Right cardiac atrium (tissue), 5 donors: ENCODE measurements at regions not wholly inside any gene's neighbourhood (a gene's known extent, or its start where the extent isn't known, plus 50 kb on each side); places are given as distances from the start of the nearest gene placed in this dataset.
"Not testable (repeated sequence)": the region's sequence is repeated elsewhere in the genome, so short reads cannot be mapped to it uniquely, and the experiment has no call there.

ENCODE experiments used
- ATAC-seq, 2 donors: fragments of 200-7000 bp; cut with Tn5 transposase; one replicate each; pipeline versions ENCODE4 v1.8.0 to v1.9.1; 2020; ENCODE audit warnings: moderate library complexity in 2 of 2, mild to moderate bottlenecking in 1 of 2
- DNase-seq, 3 donors: peaks; one replicate each; pipeline ENCODE4 v3.0.0-alpha.2; 2020
- H3K27ac ChIP-seq: one replicate; pipeline ENCODE4 v1.5.1; 2013; ENCODE audit warnings: mild to moderate bottlenecking, low read length, control low read depth, moderate library complexity
- H3K27me3 ChIP-seq: one replicate; pipeline ENCODE4 v1.6.1; 2013; ENCODE audit not compliant: control insufficient read depth, insufficient read depth
- H3K4me1 ChIP-seq: one replicate; pipeline ENCODE4 v1.6.1; 2013; ENCODE audit warnings: low read length; ENCODE audit not compliant: control insufficient read depth, insufficient read depth
- H3K4me3 ChIP-seq: one replicate; pipeline ENCODE4 v1.5.1; 2013; ENCODE audit warnings: low read length, control low read depth
- H3K9me3 ChIP-seq: one replicate; pipeline ENCODE4 v1.6.1; 2013; ENCODE audit warnings: low read length; ENCODE audit not compliant: control insufficient read depth
- WGBS: extraction: QIAGEN DNeasy Blood & Tissue Kit; methylation state at CpG from one replicate; pipeline ENCODE4 v1.1.7; 2013; 5-methylcytosine and 5-hydroxymethylcytosine counted together
- intact Hi-C, 4 donors: fragments of 100-400 bp; cut with DNase I; formaldehyde crosslinking; loops; one replicate each; pipeline versions ENCODE4 v1.11.0 to v1.14.0; 2022 to 2023
- donor health status: healthy with polysubstance abuse.
- donor health status: DM: no; HTN: yes; CAD: no.
- donor health status: DM: no; HTN: no; CAD: no.
- donor health status: DM: no; HTN: yes; CAD: no; lungs with severe emphysema.
- donor health status: DM: yes; HTN: yes; CAD: no.

GRCh38 chr7:106750773-106751172 lies 89.8 kb upstream of the CCDC71L start:
- no peaks in the 10 kb centered on the region for H3K27me3 ChIP-seq
- intact Hi-C loops, result no loop called here
- WGBS, result 81% methylated on average over 7 of the region's 7 CpGs
- H3K27ac ChIP-seq, result no peak overlapping the region
- DNase-seq, result no peak
- H3K9me3 ChIP-seq, result no peaks in the 10 kb centered on the region
- no peak overlapping the region for H3K4me3 ChIP-seq
- ATAC-seq, result no peak
- H3K4me1 ChIP-seq, result no peaks in the 10 kb centered on the region

DNA sequence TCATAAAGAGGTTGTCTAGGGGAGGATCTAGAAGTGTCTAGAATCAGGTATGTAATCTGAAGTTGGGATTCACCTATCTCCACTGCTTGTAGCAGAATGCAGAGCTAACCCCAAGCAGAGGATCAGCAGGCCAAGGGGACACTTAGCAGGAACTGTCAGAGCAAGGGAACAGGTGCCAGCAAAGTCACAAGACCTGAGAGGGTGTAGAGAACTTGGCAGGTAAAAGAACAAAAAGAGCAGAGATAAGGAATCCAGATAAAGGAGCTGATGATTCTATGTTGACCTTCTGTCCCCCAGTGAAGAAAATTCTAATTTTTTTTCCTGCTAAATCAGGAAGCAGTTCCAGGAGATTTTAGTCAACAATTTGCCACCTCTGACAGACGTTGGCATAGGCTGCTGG lies 91.4 kb upstream of the CCDC71L start:
- WGBS, result 30% methylated on average over 1 of the region's 1 CpG
- ATAC-seq, result no peak
- H3K27ac ChIP-seq, result no peak overlapping the region
- intact Hi-C loops, result no loop called here
- DNase-seq, result no peak
- no peaks in the 10 kb centered on the region for H3K27me3 ChIP-seq
- no peaks in the 10 kb centered on the region for H3K4me1 ChIP-seq
- H3K4me3 ChIP-seq, result no peak overlapping the region
- no peaks in the 10 kb centered on the region for H3K9me3 ChIP-seq

GRCh38 chr7:106755024-106755423 lies 94.1 kb upstream of the CCDC71L start:
- H3K9me3 ChIP-seq, DNase-seq, ATAC-seq, H3K4me3 ChIP-seq, intact Hi-C loops, H3K27ac ChIP-seq, H3K27me3 ChIP-seq, H3K4me1 ChIP-seq: not testable (repeated sequence)
- WGBS, result 95% methylated on average over 3 of the region's 3 CpGs

GRCh38 chr7:106755641-106756040 lies 94.7 kb upstream of the CCDC71L start:
- H3K4me1 ChIP-seq, result no peaks in the 10 kb centered on the region
- H3K4me3 ChIP-seq, result no peak overlapping the region
- no peak for DNase-seq
- ATAC-seq, result no peak
- no peak overlapping the region for H3K27ac ChIP-seq
- no peaks in the 10 kb centered on the region for H3K9me3 ChIP-seq
- no peaks in the 10 kb centered on the region for H3K27me3 ChIP-seq
- WGBS, result 96% methylated on average over 1 of the region's 1 CpG
- intact Hi-C loops, result no loop called here

DNA sequence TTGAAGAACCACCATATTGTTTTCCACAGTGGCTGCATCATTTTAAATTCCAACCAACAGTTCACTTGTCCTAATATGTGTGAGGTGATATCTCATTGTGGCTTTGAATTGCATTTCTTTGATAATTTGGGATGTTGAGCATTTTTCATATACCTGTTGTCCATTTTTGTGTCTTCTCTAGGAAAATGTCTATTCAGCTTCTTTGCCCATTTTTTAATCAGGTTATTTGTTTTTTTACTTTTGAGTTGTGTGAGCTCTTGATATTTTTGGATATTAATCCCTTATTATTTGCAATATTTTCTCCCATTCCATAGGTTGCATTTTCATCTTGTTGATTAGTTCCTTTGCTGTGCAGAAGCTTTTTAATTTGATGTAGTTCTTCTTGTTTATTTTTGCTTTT lies 95.1 kb upstream of the CCDC71L start:
- no peak for ATAC-seq

GRCh38 chr7:106756884-106757283 lies 95.9 kb upstream of the CCDC71L start:
- ATAC-seq (no peak), DNase-seq (no peak)
- Histone ChIP-seq H3K4me1 (no peaks in the 10 kb centered on the region), H3K27ac (no peak overlapping the region), H3K9me3 (no peaks in the 10 kb centered on the region), H3K4me3 (no peak overlapping the region), H3K27me3 (no peaks in the 10 kb centered on the region)
- WGBS, result 81% methylated on average over 11 of the region's 11 CpGs
- intact Hi-C loops, result no loop called here

More for the DNA sequence above, 95.1 kb upstream of the CCDC71L start:
- no peaks in the 10 kb centered on the region for H3K4me1 ChIP-seq
- intact Hi-C loops, result no loop called here
- no peak overlapping the region for H3K4me3 ChIP-seq
- no peak overlapping the region for H3K27ac ChIP-seq
- H3K27me3 ChIP-seq, result no peaks in the 10 kb centered on the region
- no peaks in the 10 kb centered on the region for H3K9me3 ChIP-seq
- DNase-seq, result no peak

GRCh38 chr7:106757846-106758245 lies 96.9 kb upstream of the CCDC71L start:
- no peaks in the 10 kb centered on the region for H3K27me3 ChIP-seq
- no peaks in the 10 kb centered on the region for H3K4me1 ChIP-seq
- no peaks in the 10 kb centered on the region for H3K9me3 ChIP-seq
- no peak overlapping the region for H3K4me3 ChIP-seq
- H3K27ac ChIP-seq, result no peak overlapping the region
- ATAC-seq (no peak), DNase-seq (peak in 2 of 3 donors; percentile 39 to 64)
- intact Hi-C loops, result no loop called here
- 42% methylated on average over 2 of the region's 2 CpGs for WGBS

DNA sequence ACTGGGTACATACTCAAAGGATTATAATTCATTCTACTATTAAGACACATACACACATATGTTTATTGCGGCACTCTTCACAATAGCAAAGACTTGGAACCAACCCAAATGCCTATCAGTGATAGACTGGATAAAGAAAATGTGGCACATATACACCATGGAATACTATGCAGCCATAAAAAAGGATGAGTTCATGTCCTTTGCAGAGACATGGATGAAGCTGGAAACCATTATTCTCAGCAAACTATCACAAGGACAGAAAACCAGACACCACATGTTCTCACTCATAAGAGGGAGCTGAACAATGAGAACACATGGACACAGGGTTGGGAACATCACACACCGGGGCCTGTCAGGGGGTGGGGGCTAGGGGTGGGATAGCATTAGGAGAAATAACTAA lies 101.9 kb upstream of the CCDC71L start:
- ATAC-seq, result not testable (repeated sequence)

DNA sequence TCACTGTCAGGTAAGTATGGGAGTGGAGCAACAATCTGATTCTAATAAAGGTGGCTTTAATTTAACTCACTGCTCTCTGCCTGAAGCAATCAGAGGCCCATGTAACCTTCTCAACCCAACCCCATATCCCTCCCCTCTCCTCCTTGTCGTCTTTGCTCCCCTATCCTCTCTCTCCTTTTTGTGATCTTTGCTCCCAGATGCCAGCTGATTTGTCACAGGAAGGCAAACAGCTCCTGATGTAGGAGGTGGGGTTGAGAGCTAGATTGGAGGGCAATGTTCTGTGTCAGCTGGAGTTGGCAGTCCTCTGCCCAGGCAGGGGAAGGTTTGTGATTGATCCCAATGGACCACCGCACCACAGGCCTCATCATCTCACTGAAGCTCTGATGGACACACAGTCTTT lies 101.4 kb upstream of the PIK3CG start:
- no peak overlapping the region for H3K4me3 ChIP-seq
- no peak overlapping the region for H3K27ac ChIP-seq
- intact Hi-C loops, result no loop called here
- no peaks in the 10 kb centered on the region for H3K27me3 ChIP-seq
- no peaks in the 10 kb centered on the region for H3K9me3 ChIP-seq
- WGBS, result 77% methylated on average over 2 of the region's 2 CpGs
- ATAC-seq (no peak), DNase-seq (no peak)
- no peaks in the 10 kb centered on the region for H3K4me1 ChIP-seq

More for the DNA sequence above, 101.9 kb upstream of the CCDC71L start:
- intact Hi-C loops, DNase-seq, H3K4me3 ChIP-seq, H3K9me3 ChIP-seq, H3K27ac ChIP-seq, H3K27me3 ChIP-seq, H3K4me1 ChIP-seq: not testable (repeated sequence)
- 99% methylated on average over 2 of the region's 2 CpGs for WGBS

DNA sequence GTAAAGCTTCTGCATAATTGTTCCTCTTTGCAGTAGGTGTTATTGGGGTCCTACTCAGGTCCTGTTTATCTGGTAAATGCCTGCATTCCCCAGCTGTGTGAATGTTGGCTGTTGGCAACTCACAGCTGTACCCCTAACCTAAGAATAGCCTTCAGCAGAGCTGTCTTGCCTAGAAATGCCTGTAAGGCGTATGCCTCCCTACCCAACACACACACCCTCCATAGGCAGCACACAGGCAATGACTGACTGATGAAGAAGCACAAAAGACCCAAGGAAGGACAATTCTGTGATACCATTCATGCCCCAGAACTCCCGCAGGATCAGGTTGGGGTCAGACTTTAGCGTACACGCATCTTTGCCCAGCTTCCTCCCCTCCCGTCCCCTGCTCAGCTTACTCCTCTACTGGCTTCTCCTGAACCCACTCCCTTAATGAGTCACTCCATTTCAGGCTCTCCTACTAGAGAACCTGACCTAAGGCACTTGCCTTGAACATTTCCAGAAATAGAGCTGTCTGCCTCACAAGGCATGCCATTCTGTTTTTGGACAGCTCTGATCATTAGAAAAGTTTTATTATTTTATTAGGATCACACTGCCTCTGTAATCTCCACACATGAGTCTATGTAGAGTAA lies 99.2 kb upstream of the PIK3CG start:
- DNase-seq (no peak), ATAC-seq (no peak)
- Histone ChIP-seq H3K9me3 (no peaks in the 10 kb centered on the region), H3K27ac (no peak overlapping the region), H3K27me3 (no peaks in the 10 kb centered on the region), H3K4me1 (no peaks in the 10 kb centered on the region), H3K4me3 (no peak overlapping the region)
- 84% methylated on average over 5 of the region's 5 CpGs for WGBS
- intact Hi-C loops, result no loop called here

DNA sequence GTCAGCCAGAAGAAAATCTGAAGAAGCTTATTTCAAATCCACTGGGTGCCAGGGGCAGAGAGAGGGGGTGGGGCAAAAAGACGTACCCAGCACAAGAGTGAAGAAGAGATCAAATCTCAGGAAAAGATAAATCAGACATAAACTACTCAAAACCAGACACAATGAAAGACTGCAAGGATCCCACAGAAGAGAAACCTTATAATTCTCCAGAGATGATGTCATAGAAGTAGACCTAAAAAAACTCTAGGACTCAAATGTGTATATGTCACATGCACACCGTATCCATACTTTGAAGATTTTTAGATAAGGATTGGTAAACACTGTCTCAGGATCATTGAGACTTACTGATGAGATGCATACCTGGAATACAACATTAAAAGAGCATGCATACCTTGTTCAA lies 98.5 kb upstream of the PIK3CG start:
- Histone ChIP-seq H3K27me3 (no peaks in the 10 kb centered on the region), H3K27ac (no peak overlapping the region), H3K4me1 (no peaks in the 10 kb centered on the region), H3K4me3 (no peak overlapping the region), H3K9me3 (no peaks in the 10 kb centered on the region)
- DNase-seq, result no peak
- intact Hi-C loops, result no loop called here
- ATAC-seq, result no peak
- 60% methylated on average over 2 of the region's 2 CpGs for WGBS

DNA sequence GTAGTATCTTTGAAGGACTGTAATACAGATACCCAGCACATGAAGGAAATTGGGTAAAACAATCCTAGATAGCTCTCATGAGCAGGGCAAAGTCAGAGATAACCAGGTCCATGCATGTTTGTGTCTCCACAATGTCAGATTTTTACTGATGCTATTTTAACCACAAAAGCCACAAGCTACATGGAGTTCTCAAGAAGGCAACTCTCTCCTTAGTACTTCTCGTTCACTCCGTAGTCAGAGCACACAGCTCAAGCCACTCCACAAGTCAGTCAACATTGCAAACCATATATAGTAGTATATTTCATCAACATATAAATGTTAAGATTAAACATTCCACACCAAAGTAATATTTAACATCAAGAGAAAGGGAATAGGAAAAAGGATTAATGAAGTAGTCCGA lies 98.0 kb upstream of the PIK3CG start:
- DNase-seq, result no peak
- Histone ChIP-seq H3K27me3 (no peaks in the 10 kb centered on the region), H3K4me3 (no peak overlapping the region), H3K4me1 (no peaks in the 10 kb centered on the region), H3K27ac (no peak overlapping the region), H3K9me3 (no peaks in the 10 kb centered on the region)
- 69% methylated on average over 3 of the region's 3 CpGs for WGBS
- ATAC-seq, result no peak
- intact Hi-C loops, result no loop called here
